Ishikawa (cell line): ENCODE measurements at regions not wholly inside any gene's neighbourhood (a gene's known extent, or its start where the extent isn't known, plus 50 kb on each side); places are given as distances from the start of the nearest gene placed in this dataset.

Experiments
- CEBPB ChIP-seq: IDR thresholded peaks from 2 replicates; pipeline ENCODE4 v1.6.1; 2012
- CREB1 ChIP-seq: IDR thresholded peaks from 2 replicates; pipeline ENCODE4 v1.6.1; 2012; ENCODE audit warnings: low read depth
- EGR1 ChIP-seq: IDR thresholded peaks from 2 replicates; pipeline ENCODE4 v1.6.1; 2012
- FOXM1 ChIP-seq: IDR thresholded peaks from 2 replicates; pipeline ENCODE4 v1.6.1; 2012; ENCODE audit warnings: low read depth, borderline replicate concordance
- MAX ChIP-seq: IDR thresholded peaks from 2 replicates; pipeline ENCODE4 v1.6.1; 2012
- NFIC ChIP-seq: IDR thresholded peaks from 2 replicates; pipeline ENCODE4 v1.6.1; 2012
- RAD21 ChIP-seq: IDR thresholded peaks from 2 replicates; pipeline ENCODE4 v1.6.1; 2012; ENCODE audit warnings: low read depth
- REST ChIP-seq: IDR thresholded peaks from 2 replicates; pipeline ENCODE4 v1.6.1; 2012; ENCODE audit warnings: low read depth, mild to moderate bottlenecking
- TAF1 ChIP-seq: IDR thresholded peaks from 2 replicates; pipeline ENCODE4 v1.6.1; 2012; ENCODE audit warnings: low read depth, mild to moderate bottlenecking
- TCF12 ChIP-seq: IDR thresholded peaks from 2 replicates; pipeline ENCODE4 v1.6.1; 2012; ENCODE audit warnings: low read depth
- TEAD4 ChIP-seq: IDR thresholded peaks from 2 replicates; pipeline ENCODE4 v1.6.1; 2012
- USF1 ChIP-seq: IDR thresholded peaks from 2 replicates; pipeline ENCODE4 v1.6.1; 2012
- YY1 ChIP-seq: IDR thresholded peaks from 2 replicates; pipeline ENCODE4 v1.6.1; 2012; ENCODE audit warnings: low read depth
- ZBTB7A ChIP-seq: IDR thresholded peaks from 2 replicates; pipeline ENCODE4 v1.6.1; 2012; ENCODE audit warnings: low read depth

GRCh38 chr9:118567861-118568260, 801.4 kb downstream of the BRINP1 start:
- no peak for TF ChIP-seq MAX
- TF ChIP-seq USF1: no peak
- TF ChIP-seq RAD21: no peak
- no peak for TF ChIP-seq TAF1
- no peak for TF ChIP-seq NFIC
- TF ChIP-seq EGR1: no peak
- TF ChIP-seq ZBTB7A: no peak
- TF ChIP-seq YY1: no peak
- TF ChIP-seq FOXM1: no peak
- TF ChIP-seq REST: no peak
- no peak for TF ChIP-seq TCF12
- TF ChIP-seq TEAD4: no peak
- no peak for TF ChIP-seq CEBPB
- TF ChIP-seq CREB1: no peak

- no peak for TF ChIP-seq EGR1
- TF ChIP-seq REST: no peak
- no peak for TF ChIP-seq MAX
- TF ChIP-seq FOXM1: no peak
- TF ChIP-seq TCF12: no peak
- no peak for TF ChIP-seq RAD21
- no peak for TF ChIP-seq CREB1
- no peak for TF ChIP-seq USF1
- TF ChIP-seq CEBPB: no peak
- no peak for TF ChIP-seq YY1
- no peak for TF ChIP-seq ZBTB7A
- no peak for TF ChIP-seq NFIC
These were observed 800.5 kb downstream of the BRINP1 start for GRCh38 chr9:118568704-118569103.

- TF ChIP-seq NFIC: no peak
- TF ChIP-seq EGR1: no peak
- no peak for TF ChIP-seq CREB1
- TF ChIP-seq YY1: no peak
- TF ChIP-seq USF1: no peak
- no peak for TF ChIP-seq CEBPB
These were observed 800.1 kb downstream of the BRINP1 start for GRCh38 chr9:118569148-118569547.

GRCh38 chr9:118570066-118570465, 799.2 kb downstream of the BRINP1 start:
- TF ChIP-seq EGR1: no peak
- TF ChIP-seq REST: no peak
- no peak for TF ChIP-seq TEAD4
- TF ChIP-seq MAX: no peak
- no peak for TF ChIP-seq CREB1
